Femur (tissue), 1 donor: ENCODE measurements at regions not wholly inside any gene's neighbourhood (a gene's known extent, or its start where the extent isn't known, plus 50 kb on each side); places are given as distances from the start of the nearest gene placed in this dataset.
"Not testable (repeated sequence)": the region's sequence is repeated elsewhere in the genome, so short reads cannot be mapped to it uniquely, and the experiment has no call there.

Experiments used
- DNase-seq: peaks from one replicate; pipeline ENCODE4 v3.0.0-alpha.2; 2017

GRCh38 chr21:27528697-27529096 is 561.8 kb upstream of the ADAMTS5 start:
- DNase-seq: no peak

- no peak for DNase-seq
Measured at GRCh38 chr21:27526451-27526850, 559.6 kb upstream of the ADAMTS5 start.

- DNase-seq: no peak
Measured at GRCh38 chr21:27525780-27526179, 558.9 kb upstream of the ADAMTS5 start.

- DNase-seq: no peak
Measured at GRCh38 chr21:27519361-27519760, 552.5 kb upstream of the ADAMTS5 start.

GRCh38 chr21:27517177-27517576 is 550.3 kb upstream of the ADAMTS5 start:
- not testable (repeated sequence) for DNase-seq

- no peak for DNase-seq
Measured at GRCh38 chr21:27515676-27516075, 548.8 kb upstream of the ADAMTS5 start.

- no peak for DNase-seq
Measured at GRCh38 chr21:27513825-27514224, 546.9 kb upstream of the ADAMTS5 start.

GRCh38 chr21:27513016-27513415 is 546.1 kb upstream of the ADAMTS5 start:
- DNase-seq: no peak

GRCh38 chr21:27511233-27511632 is 544.3 kb upstream of the ADAMTS5 start:
- DNase-seq: no peak

- DNase-seq: no peak
Measured at GRCh38 chr21:27507695-27508094, 540.8 kb upstream of the ADAMTS5 start.

GRCh38 chr21:27505516-27505915 is 538.6 kb upstream of the ADAMTS5 start:
- no peak for DNase-seq

GRCh38 chr21:27502801-27503200 is 535.9 kb upstream of the ADAMTS5 start:
- no peak for DNase-seq

GRCh38 chr21:27498025-27498424 is 531.1 kb upstream of the ADAMTS5 start:
- DNase-seq: no peak

- DNase-seq: no peak
Measured at GRCh38 chr21:27495836-27496235, 528.9 kb upstream of the ADAMTS5 start.

- no peak for DNase-seq
Measured at GRCh38 chr21:27493542-27493941, 526.7 kb upstream of the ADAMTS5 start.

- no peak for DNase-seq
Measured at GRCh38 chr21:27487676-27488075, 520.8 kb upstream of the ADAMTS5 start.

- no peak for DNase-seq
Measured at GRCh38 chr21:27480841-27481261, 514.0 kb upstream of the ADAMTS5 start.

GRCh38 chr21:27477296-27477695 is 510.4 kb upstream of the ADAMTS5 start:
- no peak for DNase-seq

GRCh38 chr21:27476696-27477095 is 509.8 kb upstream of the ADAMTS5 start:
- DNase-seq: no peak

- no peak for DNase-seq
Measured at GRCh38 chr21:27475363-27475955, 508.6 kb upstream of the ADAMTS5 start.

- DNase-seq: no peak
Measured at GRCh38 chr21:27467366-27467765, 500.5 kb upstream of the ADAMTS5 start.

GRCh38 chr21:27466140-27466539 is 499.3 kb upstream of the ADAMTS5 start:
- DNase-seq: no peak

GRCh38 chr21:27464648-27465047 is 497.8 kb upstream of the ADAMTS5 start:
- DNase-seq: no peak

- DNase-seq: no peak
Measured at GRCh38 chr21:27462726-27463125, 495.8 kb upstream of the ADAMTS5 start.

- DNase-seq: no peak
Measured at GRCh38 chr21:27454234-27454633, 487.3 kb upstream of the ADAMTS5 start.

- no peak for DNase-seq
Measured at GRCh38 chr21:27451116-27451515, 484.2 kb upstream of the ADAMTS5 start.
